Left hindlimb (tissue), 1 donor: ENCODE measurements at regions not wholly inside any gene's neighbourhood (a gene's known extent, or its start where the extent isn't known, plus 50 kb on each side); places are given as distances from the start of the nearest gene placed in this dataset.

Experiments
- DNase-seq: peaks from one replicate; pipeline ENCODE4 v3.0.0-alpha.2; 2018

- no peak for DNase-seq
Measured at GRCh38 chr11:42528911-42529310, 782.9 kb upstream of the API5 start.

GRCh38 chr11:42536611-42537360, 775.0 kb upstream of the API5 start:
- DNase-seq = no peak

GRCh38 chr11:42542336-42542735, 769.5 kb upstream of the API5 start:
- no peak for DNase-seq

GRCh38 chr11:42543844-42544419, 767.9 kb upstream of the API5 start:
- no peak for DNase-seq

GRCh38 chr11:42544726-42545125, 767.1 kb upstream of the API5 start:
- no peak for DNase-seq

GRCh38 chr11:42545954-42546353, 765.8 kb upstream of the API5 start:
- DNase-seq = no peak

GRCh38 chr11:42552786-42553185, 759.0 kb upstream of the API5 start:
- DNase-seq = no peak

- DNase-seq = no peak
Measured at GRCh38 chr11:42555190-42555589, 756.6 kb upstream of the API5 start.

- DNase-seq = no peak
Measured at GRCh38 chr11:42571131-42571877, 740.5 kb upstream of the API5 start.

GRCh38 chr11:42571878-42572610, 739.8 kb upstream of the API5 start:
- no peak for DNase-seq

GRCh38 chr11:42576318-42576717, 735.5 kb upstream of the API5 start:
- no peak for DNase-seq

GRCh38 chr11:42589286-42589685, 722.5 kb upstream of the API5 start:
- DNase-seq = no peak

- DNase-seq = no peak
Measured at GRCh38 chr11:42591841-42592240, 720.0 kb upstream of the API5 start.

- DNase-seq = no peak
Measured at GRCh38 chr11:42593441-42593840, 718.4 kb upstream of the API5 start.

GRCh38 chr11:42595876-42596275, 715.9 kb upstream of the API5 start:
- DNase-seq = no peak

- no peak for DNase-seq
Measured at GRCh38 chr11:42596576-42597145, 715.1 kb upstream of the API5 start.

GRCh38 chr11:42598341-42598740, 713.5 kb upstream of the API5 start:
- DNase-seq = no peak

GRCh38 chr11:42620796-42621195, 691.0 kb upstream of the API5 start:
- DNase-seq = no peak

GRCh38 chr11:42625757-42626665, 685.8 kb upstream of the API5 start:
- DNase-seq = no peak

GRCh38 chr11:42631220-42631843, 680.5 kb upstream of the API5 start:
- DNase-seq = no peak

GRCh38 chr11:42646959-42647358, 664.8 kb upstream of the API5 start:
- DNase-seq = no peak
